Vagina (tissue), 2 donors: ENCODE measurements at regions not wholly inside any gene's neighbourhood (a gene's known extent, or its start where the extent isn't known, plus 50 kb on each side); places are given as distances from the start of the nearest gene placed in this dataset.
"Not testable (repeated sequence)": the region's sequence is repeated elsewhere in the genome, so short reads cannot be mapped to it uniquely, and the experiment has no call there.

ENCODE experiments used
- DNase-seq, 2 donors: peaks; one replicate each; pipeline ENCODE4 v3.0.0-alpha.2; 2017; ENCODE audit errors: extremely low spot score in 2 of 2
- H3K27ac ChIP-seq: fragments of 200-600 bp; sonication (generic); one replicate; pipeline ENCODE4 v1.5.1; 2019
- H3K27me3 ChIP-seq: fragments of 200-600 bp; sonication (generic); one replicate; pipeline ENCODE4 v1.5.1; 2019
- H3K36me3 ChIP-seq, 2 donors: fragments of 200-600 bp; sonication (generic); one replicate each; pipeline ENCODE4 v1.5.1; 2017 to 2019
- H3K4me1 ChIP-seq: fragments of 200-600 bp; sonication (generic); one replicate; pipeline ENCODE4 v1.5.1; 2019
- H3K4me3 ChIP-seq, 2 donors: fragments of 200-600 bp; sonication (generic); 1 replicate in 1 of 2; 2 replicates in 1 of 2; pipeline ENCODE4 v1.5.1; 2016 to 2019
- H3K9me3 ChIP-seq: fragments of 200-600 bp; sonication (generic); one replicate; pipeline ENCODE4 v1.5.1; 2019
- intact Hi-C: fragments of 100-400 bp; cut with DNase I; formaldehyde crosslinking; loops from one replicate; pipeline ENCODE4 v1.15.1; 2023

- H3K4me1 ChIP-seq, H3K27me3 ChIP-seq, DNase-seq, H3K9me3 ChIP-seq, H3K4me3 ChIP-seq, H3K27ac ChIP-seq, intact Hi-C loops, H3K36me3 ChIP-seq: not testable (repeated sequence)
These were observed 145.8 kb downstream of the BCL2L11 start for GRCh38 chr2:111266556-111266955.

- H3K27ac ChIP-seq, intact Hi-C loops, DNase-seq: not testable (repeated sequence)
These were observed 146.3 kb downstream of the BCL2L11 start for GRCh38 chr2:111267038-111267437.

GRCh38 chr2:111269761-111270323 is 149.1 kb downstream of the BCL2L11 start:
- H3K36me3 ChIP-seq, H3K4me3 ChIP-seq, DNase-seq, H3K27ac ChIP-seq, H3K27me3 ChIP-seq, H3K4me1 ChIP-seq, H3K9me3 ChIP-seq, intact Hi-C loops: not testable (repeated sequence)

More at GRCh38 chr2:111267038-111267437, 146.3 kb downstream of the BCL2L11 start:
- H3K4me1 ChIP-seq, H3K27me3 ChIP-seq, H3K9me3 ChIP-seq, H3K36me3 ChIP-seq, H3K4me3 ChIP-seq: not testable (repeated sequence)

GRCh38 chr2:111270569-111270968 is 149.9 kb downstream of the BCL2L11 start:
- H3K36me3 ChIP-seq, H3K4me1 ChIP-seq, H3K9me3 ChIP-seq, H3K4me3 ChIP-seq, intact Hi-C loops, H3K27me3 ChIP-seq, DNase-seq, H3K27ac ChIP-seq: not testable (repeated sequence)

- H3K36me3 ChIP-seq, intact Hi-C loops: not testable (repeated sequence)
These were observed 151.1 kb downstream of the BCL2L11 start for GRCh38 chr2:111271647-111272304.

GRCh38 chr2:111273007-111273406 is 152.3 kb downstream of the BCL2L11 start:
- H3K4me3 ChIP-seq, H3K36me3 ChIP-seq, DNase-seq, H3K4me1 ChIP-seq, intact Hi-C loops, H3K27me3 ChIP-seq, H3K27ac ChIP-seq, H3K9me3 ChIP-seq: not testable (repeated sequence)

More at GRCh38 chr2:111271647-111272304, 151.1 kb downstream of the BCL2L11 start:
- H3K9me3 ChIP-seq, DNase-seq, H3K4me3 ChIP-seq, H3K27me3 ChIP-seq, H3K27ac ChIP-seq, H3K4me1 ChIP-seq: not testable (repeated sequence)

- H3K4me1 ChIP-seq, H3K27me3 ChIP-seq, DNase-seq, H3K4me3 ChIP-seq, H3K27ac ChIP-seq, H3K9me3 ChIP-seq, H3K36me3 ChIP-seq, intact Hi-C loops: not testable (repeated sequence)
These were observed 154.5 kb downstream of the BCL2L11 start for GRCh38 chr2:111275047-111275853.

- H3K4me1 ChIP-seq, intact Hi-C loops, H3K36me3 ChIP-seq, H3K27me3 ChIP-seq, DNase-seq, H3K9me3 ChIP-seq, H3K4me3 ChIP-seq, H3K27ac ChIP-seq: not testable (repeated sequence)
These were observed 155.1 kb downstream of the BCL2L11 start for GRCh38 chr2:111275854-111276171.

GRCh38 chr2:111278133-111278532 is 157.4 kb downstream of the BCL2L11 start:
- H3K36me3 ChIP-seq, H3K4me1 ChIP-seq, H3K4me3 ChIP-seq, H3K27me3 ChIP-seq, intact Hi-C loops, H3K9me3 ChIP-seq, H3K27ac ChIP-seq, DNase-seq: not testable (repeated sequence)

GRCh38 chr2:111280709-111281286 is 160.1 kb downstream of the BCL2L11 start:
- intact Hi-C loops, H3K9me3 ChIP-seq, H3K27ac ChIP-seq, H3K36me3 ChIP-seq, H3K4me3 ChIP-seq, H3K4me1 ChIP-seq, DNase-seq, H3K27me3 ChIP-seq: not testable (repeated sequence)

GRCh38 chr2:111282162-111282561 is 161.4 kb downstream of the BCL2L11 start:
- H3K27ac ChIP-seq, H3K9me3 ChIP-seq, H3K4me1 ChIP-seq, DNase-seq, H3K36me3 ChIP-seq, H3K27me3 ChIP-seq, intact Hi-C loops, H3K4me3 ChIP-seq: not testable (repeated sequence)

GRCh38 chr2:111287646-111288568 is 167.2 kb downstream of the BCL2L11 start:
- H3K27me3 ChIP-seq, H3K4me1 ChIP-seq, H3K36me3 ChIP-seq, DNase-seq, H3K9me3 ChIP-seq, H3K27ac ChIP-seq, H3K4me3 ChIP-seq, intact Hi-C loops: not testable (repeated sequence)

GRCh38 chr2:111290370-111290769 is 169.7 kb downstream of the BCL2L11 start:
- H3K9me3 ChIP-seq, intact Hi-C loops, H3K4me1 ChIP-seq, DNase-seq, H3K27me3 ChIP-seq, H3K27ac ChIP-seq, H3K4me3 ChIP-seq, H3K36me3 ChIP-seq: not testable (repeated sequence)
